ENCODE measurements at regions not wholly inside any gene's neighbourhood (a gene's known extent, or its start where the extent isn't known, plus 50 kb on each side); places are given as distances from the start of the nearest gene placed in this dataset.

- DNase-seq (no peak), ATAC-seq (no peak)
- H3K9me3 ChIP-seq (ENCODE audit: control insufficient read depth, low read length) = no peaks in the 10 kb centered on the region
- H3K4me3 ChIP-seq (ENCODE audit: low read length) = no peak overlapping the region
- H3K27me3 ChIP-seq (ENCODE audit: control insufficient read depth, insufficient read depth) = no peaks in the 10 kb centered on the region
- WGBS = 53% methylated on average over 1 of the region's 1 CpG
- H3K4me1 ChIP-seq (ENCODE audit: control insufficient read depth, insufficient read depth, low read length) = no peaks in the 10 kb centered on the region
- H3K27ac ChIP-seq (ENCODE audit: low read length) = no peak overlapping the region
- intact Hi-C loops (cut with DNase I) = no loop called here
Measured at GRCh38 chr21:24826822-24827221, 780.5 kb downstream of the MRPL39 start.

- no peaks in the 10 kb centered on the region for H3K9me3 ChIP-seq (ENCODE audit: control insufficient read depth, low read length)
- 52% methylated on average over 4 of the region's 4 CpGs for WGBS
- intact Hi-C loops (cut with DNase I) = no loop called here
Measured at GRCh38 chr21:24825348-24825747, 781.9 kb downstream of the MRPL39 start.

GRCh38 chr21:24824209-24824608, 783.1 kb downstream of the MRPL39 start:
- ATAC-seq = no peak
- 80% methylated on average over 4 of the region's 4 CpGs for WGBS
- intact Hi-C loops (cut with DNase I) = no loop called here

More at GRCh38 chr21:24825348-24825747, 781.9 kb downstream of the MRPL39 start:
- Histone ChIP-seq H3K27ac (ENCODE audit: low read length) (no peak overlapping the region), H3K4me3 (ENCODE audit: low read length) (no peak overlapping the region), H3K4me1 (ENCODE audit: control insufficient read depth, insufficient read depth, low read length) (no peaks in the 10 kb centered on the region), H3K27me3 (ENCODE audit: control insufficient read depth, insufficient read depth) (no peaks in the 10 kb centered on the region)
- ATAC-seq (no peak), DNase-seq (no peak)

GRCh38 chr21:24823247-24823646, 784.0 kb downstream of the MRPL39 start:
- intact Hi-C loops (cut with DNase I) = no loop called here
- 91% methylated on average over 2 of the region's 2 CpGs for WGBS

More at GRCh38 chr21:24824209-24824608, 783.1 kb downstream of the MRPL39 start:
- Histone ChIP-seq H3K4me1 (ENCODE audit: control insufficient read depth, insufficient read depth, low read length) (no peaks in the 10 kb centered on the region), H3K27me3 (ENCODE audit: control insufficient read depth, insufficient read depth) (no peaks in the 10 kb centered on the region), H3K27ac (ENCODE audit: low read length) (no peak overlapping the region), H3K9me3 (ENCODE audit: control insufficient read depth, low read length) (no peaks in the 10 kb centered on the region), H3K4me3 (ENCODE audit: low read length) (no peak overlapping the region)
- no peak for DNase-seq

GRCh38 chr21:24785033-24785432, 822.2 kb downstream of the MRPL39 start:
- no peak for DNase-seq
- intact Hi-C loops (cut with DNase I) = no loop called here
- H3K4me3 ChIP-seq (ENCODE audit: low read length) = no peak overlapping the region

More at GRCh38 chr21:24823247-24823646, 784.0 kb downstream of the MRPL39 start:
- Histone ChIP-seq H3K27me3 (ENCODE audit: control insufficient read depth, insufficient read depth) (no peaks in the 10 kb centered on the region), H3K27ac (ENCODE audit: low read length) (no peak overlapping the region), H3K4me1 (ENCODE audit: control insufficient read depth, insufficient read depth, low read length) (no peaks in the 10 kb centered on the region), H3K9me3 (ENCODE audit: control insufficient read depth, low read length) (no peaks in the 10 kb centered on the region), H3K4me3 (ENCODE audit: low read length) (no peak overlapping the region)
- no peak for ATAC-seq
- no peak for DNase-seq

GRCh38 chr21:24781146-24781545, 826.1 kb downstream of the MRPL39 start:
- ATAC-seq (no peak), DNase-seq (no peak)
- Histone ChIP-seq H3K27me3 (ENCODE audit: control insufficient read depth, insufficient read depth) (no peaks in the 10 kb centered on the region), H3K4me1 (ENCODE audit: control insufficient read depth, insufficient read depth, low read length) (no peaks in the 10 kb centered on the region), H3K9me3 (ENCODE audit: control insufficient read depth, low read length) (no peaks in the 10 kb centered on the region), H3K4me3 (ENCODE audit: low read length) (no peak overlapping the region), H3K27ac (ENCODE audit: low read length) (no peak overlapping the region)
- intact Hi-C loops (cut with DNase I) = no loop called here
- WGBS = 29% methylated on average over 2 of the region's 2 CpGs

More at GRCh38 chr21:24785033-24785432, 822.2 kb downstream of the MRPL39 start:
- Histone ChIP-seq H3K27me3 (ENCODE audit: control insufficient read depth, insufficient read depth) (no peaks in the 10 kb centered on the region), H3K9me3 (ENCODE audit: control insufficient read depth, low read length) (no peaks in the 10 kb centered on the region), H3K4me1 (ENCODE audit: control insufficient read depth, insufficient read depth, low read length) (no peaks in the 10 kb centered on the region), H3K27ac (ENCODE audit: low read length) (no peak overlapping the region)
- ATAC-seq = no peak
- 33% methylated on average over 3 of the region's 3 CpGs for WGBS

GRCh38 chr21:24759348-24760075, 847.8 kb downstream of the MRPL39 start:
- Histone ChIP-seq H3K9me3 (ENCODE audit: control insufficient read depth, low read length) (no peaks in the 10 kb centered on the region), H3K27ac (ENCODE audit: low read length) (no peak overlapping the region), H3K27me3 (ENCODE audit: control insufficient read depth, insufficient read depth) (no peaks in the 10 kb centered on the region), H3K4me1 (ENCODE audit: control insufficient read depth, insufficient read depth, low read length) (no peaks in the 10 kb centered on the region), H3K4me3 (ENCODE audit: low read length) (no peak overlapping the region)
- 51% methylated on average over 3 of the region's 3 CpGs for WGBS
- no peak for ATAC-seq
- intact Hi-C loops (cut with DNase I) = no loop called here
- no peak for DNase-seq

- Histone ChIP-seq H3K4me1 (ENCODE audit: control insufficient read depth, insufficient read depth, low read length) (no peaks in the 10 kb centered on the region), H3K27ac (ENCODE audit: low read length) (no peak overlapping the region), H3K27me3 (ENCODE audit: control insufficient read depth, insufficient read depth) (no peaks in the 10 kb centered on the region), H3K9me3 (ENCODE audit: control insufficient read depth, low read length) (no peaks in the 10 kb centered on the region), H3K4me3 (ENCODE audit: low read length) (no peak overlapping the region)
- DNase-seq (no peak), ATAC-seq (no peak)
- intact Hi-C loops (cut with DNase I) = no loop called here
- 79% methylated on average over 8 of the region's 8 CpGs for WGBS
Measured at GRCh38 chr21:24738063-24738462, 869.2 kb downstream of the MRPL39 start.

- no peak overlapping the region for H3K4me3 ChIP-seq (ENCODE audit: low read length)
- 52% methylated on average over 5 of the region's 5 CpGs for WGBS
- H3K9me3 ChIP-seq (ENCODE audit: control insufficient read depth, low read length) = no peaks in the 10 kb centered on the region
- H3K27ac ChIP-seq (ENCODE audit: low read length) = no peak overlapping the region
- no peaks in the 10 kb centered on the region for H3K27me3 ChIP-seq (ENCODE audit: control insufficient read depth, insufficient read depth)
- intact Hi-C loops (cut with DNase I) = no loop called here
- DNase-seq (no peak), ATAC-seq (no peak)
- H3K4me1 ChIP-seq (ENCODE audit: control insufficient read depth, insufficient read depth, low read length) = no peaks in the 10 kb centered on the region
Measured at GRCh38 chr21:24737296-24737850, 869.9 kb downstream of the MRPL39 start.

- ATAC-seq (no peak), DNase-seq (no peak)
- Histone ChIP-seq H3K9me3 (ENCODE audit: control insufficient read depth, low read length) (no peaks in the 10 kb centered on the region), H3K4me3 (ENCODE audit: low read length) (no peak overlapping the region), H3K4me1 (ENCODE audit: control insufficient read depth, insufficient read depth, low read length) (no peaks in the 10 kb centered on the region), H3K27me3 (ENCODE audit: control insufficient read depth, insufficient read depth) (no peaks in the 10 kb centered on the region), H3K27ac (ENCODE audit: low read length) (no peak overlapping the region)
- intact Hi-C loops (cut with DNase I) = no loop called here
- WGBS = 46% methylated on average over 1 of the region's 1 CpG
Measured at GRCh38 chr21:24730661-24731060, 876.6 kb downstream of the MRPL39 start.

GRCh38 chr21:24729568-24729967, 877.7 kb downstream of the MRPL39 start:
- Histone ChIP-seq H3K27me3 (ENCODE audit: control insufficient read depth, insufficient read depth) (no peaks in the 10 kb centered on the region), H3K9me3 (ENCODE audit: control insufficient read depth, low read length) (no peaks in the 10 kb centered on the region), H3K27ac (ENCODE audit: low read length) (no peak overlapping the region), H3K4me1 (ENCODE audit: control insufficient read depth, insufficient read depth, low read length) (no peaks in the 10 kb centered on the region), H3K4me3 (ENCODE audit: low read length) (no peak overlapping the region)
- WGBS = 59% methylated on average over 3 of the region's 3 CpGs
- intact Hi-C loops (cut with DNase I) = no loop called here
- DNase-seq (no peak), ATAC-seq (no peak)
